NB4 (cell line): ENCODE measurements at regions not wholly inside any gene's neighbourhood (a gene's known extent, or its start where the extent isn't known, plus 50 kb on each side); places are given as distances from the start of the nearest gene placed in this dataset.

Experiments
- POLR2A ChIP-seq: IDR thresholded peaks from 2 replicates; pipeline ENCODE4 v1.6.1; 2011; ENCODE audit warnings: mild to moderate bottlenecking; ENCODE audit not compliant: insufficient read length; ENCODE audit errors: extremely low read depth
- TF ChIP-seq, protein P1 (sequence below): IDR thresholded peaks from one replicate; pipeline ENCODE4 v1.5.1; 2012; ENCODE audit warnings: low read depth, low read length
- TF ChIP-seq, protein P2 (sequence below): IDR thresholded peaks from 2 replicates; pipeline ENCODE4 v1.6.1; 2011; ENCODE audit warnings: low read depth, low read length

DNA sequence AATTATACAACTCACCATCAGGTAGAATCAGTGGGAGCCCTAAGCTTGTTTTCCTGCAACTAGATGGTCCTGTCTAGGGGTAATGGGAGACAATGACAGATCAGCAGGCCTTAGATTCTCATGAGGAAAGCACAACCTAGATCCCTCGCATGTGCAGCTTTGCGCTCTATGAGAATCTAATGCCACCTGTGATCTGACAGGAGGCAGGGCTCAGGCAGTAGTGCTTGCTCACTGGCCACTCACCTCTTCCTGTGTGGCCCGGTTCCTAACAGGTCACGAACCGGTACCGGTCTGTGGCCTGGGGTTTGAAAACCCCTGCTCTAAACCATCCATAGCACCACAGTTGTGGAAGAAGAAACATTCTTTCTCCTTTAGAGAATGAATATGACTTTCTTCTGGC lies 242.8 kb upstream of the CXCR4 start:
- TF ChIP-seq, protein P1, sequence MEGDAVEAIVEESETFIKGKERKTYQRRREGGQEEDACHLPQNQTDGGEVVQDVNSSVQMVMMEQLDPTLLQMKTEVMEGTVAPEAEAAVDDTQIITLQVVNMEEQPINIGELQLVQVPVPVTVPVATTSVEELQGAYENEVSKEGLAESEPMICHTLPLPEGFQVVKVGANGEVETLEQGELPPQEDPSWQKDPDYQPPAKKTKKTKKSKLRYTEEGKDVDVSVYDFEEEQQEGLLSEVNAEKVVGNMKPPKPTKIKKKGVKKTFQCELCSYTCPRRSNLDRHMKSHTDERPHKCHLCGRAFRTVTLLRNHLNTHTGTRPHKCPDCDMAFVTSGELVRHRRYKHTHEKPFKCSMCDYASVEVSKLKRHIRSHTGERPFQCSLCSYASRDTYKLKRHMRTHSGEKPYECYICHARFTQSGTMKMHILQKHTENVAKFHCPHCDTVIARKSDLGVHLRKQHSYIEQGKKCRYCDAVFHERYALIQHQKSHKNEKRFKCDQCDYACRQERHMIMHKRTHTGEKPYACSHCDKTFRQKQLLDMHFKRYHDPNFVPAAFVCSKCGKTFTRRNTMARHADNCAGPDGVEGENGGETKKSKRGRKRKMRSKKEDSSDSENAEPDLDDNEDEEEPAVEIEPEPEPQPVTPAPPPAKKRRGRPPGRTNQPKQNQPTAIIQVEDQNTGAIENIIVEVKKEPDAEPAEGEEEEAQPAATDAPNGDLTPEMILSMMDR = no peak
- no peak for TF ChIP-seq POLR2A
- TF ChIP-seq, protein P2, sequence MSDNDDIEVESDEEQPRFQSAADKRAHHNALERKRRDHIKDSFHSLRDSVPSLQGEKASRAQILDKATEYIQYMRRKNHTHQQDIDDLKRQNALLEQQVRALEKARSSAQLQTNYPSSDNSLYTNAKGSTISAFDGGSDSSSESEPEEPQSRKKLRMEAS = no peak
